Ascending aorta (tissue), 2 donors: ENCODE measurements at regions not wholly inside any gene's neighbourhood (a gene's known extent, or its start where the extent isn't known, plus 50 kb on each side); places are given as distances from the start of the nearest gene placed in this dataset.

ENCODE experiments used
- DNase-seq, 2 donors: peaks; one replicate each; pipeline ENCODE4 v3.0.0-alpha.2; 2019; ENCODE audit warnings: low spot score in 2 of 2
- H3K27ac ChIP-seq, 2 donors: fragments of 200-600 bp; sonication (generic); one replicate each; pipeline ENCODE4 v1.5.1; 2016 to 2017; ENCODE audit warnings: mild to moderate bottlenecking in 1 of 2
- H3K27me3 ChIP-seq: fragments of 200-600 bp; sonication (generic); one replicate; pipeline ENCODE4 v1.5.1; 2017
- H3K36me3 ChIP-seq, 2 donors: fragments of 200-600 bp; sonication (generic); one replicate each; pipeline ENCODE4 v1.5.1; 2016
- H3K4me1 ChIP-seq, 2 donors: fragments of 200-600 bp; sonication (generic); one replicate each; pipeline ENCODE4 v1.5.1; 2016 to 2017; ENCODE audit warnings: mild to moderate bottlenecking in 1 of 2
- H3K4me3 ChIP-seq, 2 donors: fragments of 200-600 bp; sonication (generic); one replicate each; pipeline ENCODE4 v1.5.1; 2016 to 2017; ENCODE audit warnings: mild to moderate bottlenecking in 1 of 2
- H3K9me3 ChIP-seq, 2 donors: fragments of 200-600 bp; sonication (generic); one replicate each; pipeline ENCODE4 v1.5.1; 2016
- CTCF ChIP-seq, 3 experiments: fragments of 200-600 bp in 2 of 3; fragments of 450-650 bp in 1 of 3; sonication (generic) in 2 of 3; IDR thresholded peaks; one replicate each; pipeline ENCODE4 v1.5.1; 2016 to 2019; ENCODE audit warnings: antibody characterized with exemption in 3 of 3, mild to moderate bottlenecking in 1 of 3, moderate library complexity in 1 of 3
- intact Hi-C: fragments of 100-400 bp; cut with DNase I; formaldehyde crosslinking; loops from one replicate; pipeline ENCODE4 v1.15.1; 2023

- DNase-seq = no peak
- no peak for TF ChIP-seq CTCF (IDR thresholded peaks at IDR 0.05)
- intact Hi-C loops = no loop called here
- Histone ChIP-seq H3K36me3 (no peaks in the 10 kb centered on the region), H3K4me3 (no peak overlapping the region), H3K9me3 (no peaks in the 10 kb centered on the region), H3K4me1 (no peaks in the 10 kb centered on the region), H3K27me3 (no peaks in the 10 kb centered on the region), H3K27ac (no peak overlapping the region)
These were observed 276.4 kb downstream of the NR2F1-AS1 start for GRCh38 chr5:93304456-93305250.

- no peak for DNase-seq
- Histone ChIP-seq H3K27ac (no peak overlapping the region), H3K9me3 (no peaks in the 10 kb centered on the region), H3K36me3 (no peaks in the 10 kb centered on the region), H3K27me3 (no peaks in the 10 kb centered on the region), H3K4me3 (no peak overlapping the region), H3K4me1 (no peaks in the 10 kb centered on the region)
- no peak for TF ChIP-seq CTCF (IDR thresholded peaks at IDR 0.05)
- intact Hi-C loops = no loop called here
These were observed 277.7 kb downstream of the NR2F1-AS1 start for GRCh38 chr5:93303291-93303691.

- intact Hi-C loops = no loop called here
- no peaks in the 10 kb centered on the region for H3K27me3 ChIP-seq
These were observed 278.3 kb downstream of the NR2F1-AS1 start for GRCh38 chr5:93302711-93303110.

GRCh38 chr5:93300945-93301344 is 280.1 kb downstream of the NR2F1-AS1 start:
- Histone ChIP-seq H3K27me3 (no peaks in the 10 kb centered on the region), H3K27ac (no peak overlapping the region), H3K36me3 (no peaks in the 10 kb centered on the region), H3K4me1 (no peaks in the 10 kb centered on the region), H3K9me3 (no peaks in the 10 kb centered on the region), H3K4me3 (no peak overlapping the region)
- DNase-seq = no peak
- intact Hi-C loops = no loop called here
- TF ChIP-seq CTCF (IDR thresholded peaks at IDR 0.05) = no peak

More at GRCh38 chr5:93302711-93303110, 278.3 kb downstream of the NR2F1-AS1 start:
- Histone ChIP-seq H3K4me3 (no peak overlapping the region), H3K36me3 (no peaks in the 10 kb centered on the region), H3K9me3 (no peaks in the 10 kb centered on the region), H3K4me1 (no peaks in the 10 kb centered on the region), H3K27ac (no peak overlapping the region)
- no peak for TF ChIP-seq CTCF (IDR thresholded peaks at IDR 0.05)
- DNase-seq = no peak

- no peak for TF ChIP-seq CTCF (IDR thresholded peaks at IDR 0.05)
- no peaks in the 10 kb centered on the region for H3K27me3 ChIP-seq
- H3K27ac ChIP-seq = no peak overlapping the region
- no peak for DNase-seq
- intact Hi-C loops = no loop called here
- H3K4me3 ChIP-seq = no peak overlapping the region
- H3K4me1 ChIP-seq = no peaks in the 10 kb centered on the region
- no peaks in the 10 kb centered on the region for H3K9me3 ChIP-seq
- no peaks in the 10 kb centered on the region for H3K36me3 ChIP-seq
These were observed 280.6 kb downstream of the NR2F1-AS1 start for GRCh38 chr5:93300309-93300923.
